A549 (cell line): ENCODE measurements at regions not wholly inside any gene's neighbourhood (a gene's known extent, or its start where the extent isn't known, plus 50 kb on each side); places are given as distances from the start of the nearest gene placed in this dataset.

Experiments
- ATAC-seq, 2 experiments: fragments of 200-7000 bp in 1 of 2; fragments of >200 bp in 1 of 2; cut with Nextera tagmentation in 1 of 2; cut with Tn5 transposase in 1 of 2; 3 replicates each; pipeline versions ENCODE4 v1.8.0 to v1.9.1; 2018 to 2020; ENCODE audit warnings: mild to moderate bottlenecking in 1 of 2, moderate library complexity in 1 of 2
- CTCF ChIA-PET: fragments of 300-600 bp; sonication (Branson Sonifier 250); formaldehyde crosslinking; extraction: SDS; loops from one replicate; lab custom pipeline; 2021; ENCODE audit warnings: antibody characterized with exemption, inconsistent platforms; lab: Yijun Ruan, JAX
- POLR2A ChIA-PET: fragments of 350-600 bp; formaldehyde crosslinking; extraction: SDS; loops from one replicate; lab custom pipeline; 2021; ENCODE audit warnings: antibody characterized with exemption, inconsistent platforms; lab: Yijun Ruan, JAX
- DNase-seq, 2 experiments: peaks; one replicate each; pipeline versions ENCODE4 v3.0.0 to v3.0.0-alpha.2; 2011 to 2016; ENCODE audit warnings: low read depth in 1 of 2, low spot score in 1 of 2
- FAIRE-seq: peaks from 2 replicates; lab custom pipeline; 2011; peaks lifted over from hg19 to GRCh38; lab: Jason Lieb, UNC
- H3K27ac ChIP-seq, 2 experiments: fragments of >200 bp; sonication (Bioruptor Twin); formaldehyde crosslinking; 3 replicates each; pipeline ENCODE4 v1.5.1; 2016 to 2017
- H3K4me1 ChIP-seq: fragments of >200 bp; sonication (Bioruptor Twin); formaldehyde crosslinking; 3 replicates; pipeline ENCODE4 v1.6.1; 2016
- H3K4me2 ChIP-seq: fragments of >200 bp; sonication (Bioruptor Twin); formaldehyde crosslinking; 3 replicates; pipeline ENCODE4 v1.6.1; 2016
- H3K4me3 ChIP-seq: fragments of >200 bp; sonication (Bioruptor Twin); formaldehyde crosslinking; 3 replicates; pipeline ENCODE4 v1.5.1; 2016
- H3K9me3 ChIP-seq: fragments of >200 bp; sonication (Bioruptor Twin); formaldehyde crosslinking; 3 replicates; pipeline ENCODE4 v1.6.1; 2016
- ATOH8 ChIP-seq: fragments of 250-450 bp; sonication (Bioruptor Pico); IDR thresholded peaks from 2 replicates; pipeline ENCODE4 v1.5.0; 2020; ENCODE audit warnings: low read depth, mild to moderate bottlenecking, moderate library complexity
- BCL3 ChIP-seq: fragments of >200 bp; sonication (Bioruptor Twin); formaldehyde crosslinking; IDR thresholded peaks from 3 replicates; pipeline ENCODE4 v1.6.1; 2016
- CBX2 ChIP-seq: fragments of 200-600 bp; sonication (generic); IDR thresholded peaks from 2 replicates; pipeline ENCODE4 v1.6.1; 2016; ENCODE audit warnings: low read depth, mild to moderate bottlenecking, borderline replicate concordance
- CHD4 ChIP-seq: fragments of 200-600 bp; sonication (generic); IDR thresholded peaks from 2 replicates; pipeline ENCODE4 v1.6.1; 2016; ENCODE audit warnings: antibody characterized with exemption, mild to moderate bottlenecking, borderline replicate concordance
- CTCF ChIP-seq: fragments of >200 bp; sonication (Bioruptor Twin); formaldehyde crosslinking; IDR thresholded peaks from 3 replicates; pipeline ENCODE4 v1.5.1; 2016
- E2F6 ChIP-seq: IDR thresholded peaks from 2 replicates; pipeline ENCODE4 v1.6.1; 2012; ENCODE audit warnings: low read depth, borderline replicate concordance
- EHF ChIP-seq: fragments of 250-450 bp; sonication (Bioruptor Pico); IDR thresholded peaks from 2 replicates; pipeline ENCODE4 v1.5.0; 2020; ENCODE audit warnings: mild to moderate bottlenecking
- EHMT2 ChIP-seq: fragments of 200-600 bp; sonication (generic); IDR thresholded peaks from 2 replicates; pipeline ENCODE4 v1.6.1; 2016; ENCODE audit warnings: antibody characterized with exemption, low read depth, mild to moderate bottlenecking, moderate library complexity
- ELK1 ChIP-seq: fragments of 150-350 bp; IDR thresholded peaks from 2 replicates; pipeline ENCODE4 v1.6.1; 2014; ENCODE audit warnings: low read depth, mild to moderate bottlenecking, low read length
- FOSB ChIP-seq: fragments of 250-450 bp; sonication (Bioruptor Pico); IDR thresholded peaks from 2 replicates; pipeline ENCODE4 v1.5.0; 2020; ENCODE audit warnings: mild to moderate bottlenecking, moderate library complexity
- GATA3 ChIP-seq: IDR thresholded peaks from 2 replicates; pipeline ENCODE4 v1.6.1; 2012; ENCODE audit warnings: borderline replicate concordance
- HES2 ChIP-seq: fragments of >200 bp; sonication (Bioruptor Twin); formaldehyde crosslinking; IDR thresholded peaks from 2 replicates; pipeline ENCODE4 v1.6.1; 2016
- HOXA7 ChIP-seq: fragments of 250-450 bp; sonication (Bioruptor Pico); IDR thresholded peaks from 2 replicates; pipeline ENCODE4 v1.5.0; 2020; ENCODE audit warnings: mild to moderate bottlenecking, moderate library complexity
- HOXB5 ChIP-seq: fragments of 250-450 bp; sonication (Bioruptor Pico); IDR thresholded peaks from 2 replicates; pipeline ENCODE4 v1.5.0; 2020; ENCODE audit warnings: mild to moderate bottlenecking, moderate library complexity
- JUN ChIP-seq, 2 experiments: fragments of >200 bp; sonication (Bioruptor Twin); formaldehyde crosslinking; IDR thresholded peaks; 2 replicates in 1 of 2; 3 replicates in 1 of 2; pipeline ENCODE4 v1.6.1; 2016 to 2017
- KDM5A ChIP-seq: fragments of 200-600 bp; sonication (generic); IDR thresholded peaks from 2 replicates; pipeline ENCODE4 v1.6.1; 2016; ENCODE audit warnings: antibody characterized with exemption, mild to moderate bottlenecking
- MYC ChIP-seq: IDR thresholded peaks from 2 replicates; pipeline ENCODE4 v1.6.1; 2012; ENCODE audit warnings: mild to moderate bottlenecking, inconsistent platforms, low read length, improper control_type of control experiment, borderline replicate concordance
- PHF8 ChIP-seq: fragments of 200-600 bp; sonication (generic); IDR thresholded peaks from 2 replicates; pipeline ENCODE4 v1.6.1; 2016; ENCODE audit warnings: low read depth, mild to moderate bottlenecking, antibody characterized with exemption, moderate library complexity, borderline replicate concordance
- POLR2A ChIP-seq: IDR thresholded peaks from 2 replicates; pipeline ENCODE4 v1.6.1; 2012; ENCODE audit warnings: mild to moderate bottlenecking, low read length
- RFX5 ChIP-seq: fragments of 450-650 bp; IDR thresholded peaks from 2 replicates; pipeline ENCODE4 v1.7.1; 2014; ENCODE audit warnings: antibody characterized with exemption, mild to moderate bottlenecking, moderate library complexity
- ZC3H11A ChIP-seq: fragments of 450-650 bp; IDR thresholded peaks from 2 replicates; pipeline ENCODE4 v1.6.1; 2014; ENCODE audit warnings: antibody characterized with exemption, mild to moderate bottlenecking
- ZSCAN20 ChIP-seq: fragments of 250-450 bp; sonication (Bioruptor Pico); IDR thresholded peaks from 2 replicates; pipeline ENCODE4 v1.8.0; 2022; ENCODE audit warnings: mild to moderate bottlenecking, moderate library complexity
- WGBS: methylation state at CpG from one replicate; pipeline ENCODE4 v1.1.6; 2017; ENCODE audit errors: missing lambda C conversion rate; 5-methylcytosine and 5-hydroxymethylcytosine counted together

- CTCF ChIA-PET: interaction anchor here (0.6 kb wide), 1 partner anchor 598 kb away, joined by 3 read pairs; no protein-coding TSS in a partner anchor
- POLR2A ChIA-PET: no interaction called here
- no peak for TF ChIP-seq ZSCAN20 (CRISPR knock-in tag)
- no peak for TF ChIP-seq ZC3H11A
- TF ChIP-seq BCL3: no peak
- TF ChIP-seq ELK1: no peak
- TF ChIP-seq EHF (CRISPR knock-in tag): no peak
- no peak for TF ChIP-seq MYC
- peaks cover 4% of the 10 kb centered on the region; the same call in 1 of the 3 replicates for H3K4me1 ChIP-seq
- H3K4me3 ChIP-seq: no peak overlapping the region
- DNase-seq (no peak), ATAC-seq (no peak), FAIRE-seq (peak; percentile 59)
- H3K27ac ChIP-seq: no peak overlapping the region
- no peaks in the 10 kb centered on the region for H3K9me3 ChIP-seq
- 76% methylated on average over 1 of the region's 1 CpG for WGBS
- no peak overlapping the region for H3K4me2 ChIP-seq
Measured at GRCh38 chr2:187646556-187646955, 92.3 kb upstream of the TFPI start.

GRCh38 chr2:187654535-187654934, 100.3 kb upstream of the TFPI start:
- FAIRE-seq: no peak
- Histone ChIP-seq H3K4me1 (no peaks in the 10 kb centered on the region), H3K9me3 (no peaks in the 10 kb centered on the region), H3K4me3 (no peak overlapping the region), H3K4me2 (no peak overlapping the region), H3K27ac (no peak overlapping the region)
- 78% methylated on average over 4 of the region's 4 CpGs for WGBS
- no peak for ATAC-seq
- no peak for DNase-seq
- CTCF ChIA-PET: no interaction called here
- POLR2A ChIA-PET: no interaction called here
- no peak for TF ChIP-seq CBX2
- TF ChIP-seq HES2: no peak
- no peak for TF ChIP-seq CTCF
- no peak for TF ChIP-seq GATA3
- no peak for TF ChIP-seq EHMT2
- no peak for TF ChIP-seq HOXA7 (CRISPR knock-in tag)
- no peak for TF ChIP-seq KDM5A
- no peak for TF ChIP-seq CHD4
- no peak for TF ChIP-seq PHF8
- TF ChIP-seq FOSB: no peak
- no peak for TF ChIP-seq JUN (IDR thresholded peaks at IDR 0.05)
- TF ChIP-seq RFX5: no peak
- no peak for TF ChIP-seq E2F6
- no peak for TF ChIP-seq HOXB5 (CRISPR knock-in tag)
- no peak for TF ChIP-seq POLR2A
- TF ChIP-seq ATOH8 (CRISPR knock-in tag): no peak
